ENCODE measurements at regions not wholly inside any gene's neighbourhood (a gene's known extent, or its start where the extent isn't known, plus 50 kb on each side); places are given as distances from the start of the nearest gene placed in this dataset.

GRCh38 chr5:167513381-167513780 is 778.1 kb upstream of the WWC1 start:
- no peak for FAIRE-seq
- no peak for DNase-seq (ENCODE audit: insufficient read length, low spot score)

DNA sequence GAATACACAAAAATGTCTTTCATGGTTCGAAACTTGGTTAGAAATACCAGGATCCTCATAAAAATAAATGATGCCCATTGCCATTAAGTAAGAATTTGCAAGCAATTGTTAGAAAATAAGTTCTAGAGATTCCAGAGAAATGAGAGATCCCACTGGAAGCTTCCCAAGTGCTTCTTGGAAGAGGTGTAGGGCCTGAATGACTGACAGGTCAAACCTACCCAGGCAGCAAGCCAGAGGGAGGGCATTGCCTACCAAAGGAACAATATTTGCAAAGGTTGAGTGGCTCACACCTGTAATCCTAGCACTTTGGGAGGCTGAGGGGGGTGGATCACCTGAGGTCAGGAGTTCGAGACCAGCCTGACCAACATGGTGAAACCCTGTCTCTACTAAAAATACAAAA is 777.0 kb upstream of the WWC1 start:
- FAIRE-seq, result no peak

DNA sequence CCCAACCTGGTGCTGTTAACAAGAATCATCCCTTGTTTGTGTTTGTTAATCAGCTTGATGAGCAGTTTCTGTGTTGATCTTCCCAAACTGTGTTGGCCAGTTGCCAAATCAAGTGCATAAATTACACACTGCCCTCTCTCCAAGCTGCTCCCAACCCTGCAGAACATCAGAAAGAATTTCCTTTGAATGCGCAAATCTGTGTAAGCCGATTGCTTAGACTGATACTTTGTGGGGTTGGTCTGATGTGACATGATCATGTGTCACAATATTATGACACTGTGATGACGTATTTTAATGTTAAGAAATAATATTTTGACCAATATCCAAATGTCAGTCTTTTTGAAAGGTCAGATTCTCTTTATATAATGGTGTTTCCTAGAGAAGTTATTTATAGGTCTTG is 766.4 kb upstream of the WWC1 start:
- DNase-seq (ENCODE audit: insufficient read length, low spot score) (no peak), FAIRE-seq (no peak)

More for the DNA sequence above, 777.0 kb upstream of the WWC1 start:
- no peak for DNase-seq (ENCODE audit: insufficient read length, low spot score)

- no peak for FAIRE-seq
- DNase-seq (ENCODE audit: insufficient read length, low spot score), result no peak
These were observed 762.8 kb upstream of the WWC1 start for GRCh38 chr5:167528651-167529050.

GRCh38 chr5:167530548-167530947 is 760.9 kb upstream of the WWC1 start:
- no peak for DNase-seq (ENCODE audit: insufficient read length, low spot score)
- FAIRE-seq, result no peak

DNA sequence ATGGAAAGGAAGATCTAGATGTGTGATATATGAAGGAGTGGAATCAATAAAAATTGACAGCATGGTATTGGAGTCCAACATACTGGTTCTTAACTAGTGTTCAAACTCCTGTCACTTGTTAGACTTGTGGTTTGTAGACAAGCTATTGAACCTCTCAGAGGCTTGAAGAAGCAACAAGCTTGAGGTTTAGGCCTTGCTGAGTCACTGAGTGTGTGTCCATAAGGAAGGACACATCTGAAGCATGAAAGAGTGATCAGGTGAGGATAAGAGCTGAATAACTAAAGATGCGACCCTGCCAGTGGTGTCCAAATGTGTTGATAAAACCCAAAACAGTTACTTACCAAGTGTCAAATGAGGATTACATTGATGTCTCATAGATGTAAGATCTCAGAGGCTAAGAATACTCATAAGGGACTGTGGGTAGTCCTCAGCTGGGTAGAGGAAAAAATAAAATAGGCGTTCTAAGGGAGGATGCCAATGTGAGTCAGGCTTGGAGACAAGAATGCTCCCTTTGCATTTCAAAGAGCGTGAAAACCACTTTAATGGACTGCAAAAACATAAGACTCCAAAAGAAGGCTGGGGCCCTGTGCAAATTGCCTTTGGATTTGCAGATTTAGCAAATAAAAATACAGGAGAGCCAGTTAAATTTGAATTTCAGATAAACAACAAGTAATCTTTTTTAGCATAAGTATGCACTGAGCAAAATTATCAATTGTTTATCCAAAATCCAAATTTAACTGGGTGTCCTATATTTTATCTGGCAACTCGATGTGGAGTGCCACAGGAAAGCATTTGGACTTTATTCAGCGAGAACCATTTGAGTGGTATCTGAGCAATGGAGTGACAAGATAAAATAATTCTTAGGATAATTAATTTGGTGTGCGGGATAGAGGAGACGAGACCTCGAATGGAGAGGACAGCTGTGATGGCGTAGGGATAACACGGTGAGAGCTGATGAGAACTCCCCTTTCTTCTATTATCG is 757.3 kb upstream of the WWC1 start:
- FAIRE-seq, result no peak
- DNase-seq (ENCODE audit: insufficient read length, low spot score), result no peak

- FAIRE-seq (no peak), DNase-seq (ENCODE audit: insufficient read length, low spot score) (no peak)
These were observed 751.7 kb upstream of the WWC1 start for GRCh38 chr5:167539747-167540146.

DNA sequence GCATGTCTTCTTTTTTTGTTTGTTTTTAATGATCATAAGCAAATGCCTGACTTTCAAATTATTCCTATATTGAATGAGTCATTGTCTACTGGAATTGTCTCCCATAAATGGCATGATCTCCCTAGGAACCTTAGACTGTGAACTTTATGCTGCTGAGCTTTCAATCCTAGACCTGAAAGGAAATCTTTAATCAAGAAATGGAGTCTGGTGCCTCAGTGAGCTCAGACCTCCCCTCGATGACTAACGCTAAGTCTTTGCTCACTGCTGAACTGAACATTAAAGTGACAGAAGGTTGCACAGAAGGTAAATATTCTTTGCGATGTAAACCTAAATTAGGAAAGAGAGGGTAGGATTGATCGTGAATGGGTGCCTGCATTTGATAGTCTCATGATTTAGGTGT is 745.2 kb upstream of the WWC1 start:
- no peak for DNase-seq (ENCODE audit: insufficient read length, low spot score)
- FAIRE-seq, result no peak

DNA sequence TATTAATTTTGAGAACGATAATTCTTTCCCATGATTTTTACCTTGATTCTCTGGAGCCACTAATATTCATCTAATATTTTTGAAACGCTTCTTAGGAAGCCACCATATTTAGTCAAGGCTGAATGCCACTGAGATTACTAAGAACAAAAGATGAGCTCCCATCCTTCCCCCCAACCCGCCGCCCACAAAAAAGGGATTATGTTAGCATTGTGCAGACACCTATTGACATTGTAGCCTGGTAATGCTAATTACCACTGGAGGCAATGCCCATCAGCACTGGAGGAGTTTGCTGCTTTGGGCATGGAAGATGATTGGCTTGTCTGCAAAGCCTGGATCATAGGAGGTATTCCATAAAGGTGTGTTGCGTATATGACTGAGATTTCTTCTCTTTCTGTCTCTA is 739.1 kb upstream of the WWC1 start:
- no peak for FAIRE-seq
- no peak for DNase-seq (ENCODE audit: insufficient read length, low spot score)

DNA sequence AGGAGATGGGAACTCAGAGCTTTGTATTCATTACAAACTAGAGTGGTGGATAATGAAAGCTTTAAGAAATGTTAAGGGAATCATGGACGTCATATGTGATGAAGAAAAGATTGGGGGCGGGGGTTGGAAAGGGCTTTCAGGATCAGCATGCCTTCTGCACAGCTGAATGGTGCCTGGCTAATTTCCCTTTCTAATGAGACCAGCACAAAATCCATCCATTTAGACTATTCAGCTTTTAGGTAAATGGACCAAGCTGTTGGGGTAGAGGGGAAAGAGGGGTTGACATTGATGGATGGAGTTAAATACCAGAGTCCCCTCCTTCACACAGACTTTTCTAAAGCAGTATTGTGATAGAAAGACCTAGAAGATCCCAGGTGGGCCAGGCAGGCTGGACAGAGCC is 737.9 kb upstream of the WWC1 start:
- DNase-seq (ENCODE audit: insufficient read length, low spot score) (no peak), FAIRE-seq (no peak)

- DNase-seq (ENCODE audit: insufficient read length, low spot score) (no peak), FAIRE-seq (no peak)
These were observed 736.7 kb upstream of the WWC1 start for GRCh38 chr5:167554564-167555290.

DNA sequence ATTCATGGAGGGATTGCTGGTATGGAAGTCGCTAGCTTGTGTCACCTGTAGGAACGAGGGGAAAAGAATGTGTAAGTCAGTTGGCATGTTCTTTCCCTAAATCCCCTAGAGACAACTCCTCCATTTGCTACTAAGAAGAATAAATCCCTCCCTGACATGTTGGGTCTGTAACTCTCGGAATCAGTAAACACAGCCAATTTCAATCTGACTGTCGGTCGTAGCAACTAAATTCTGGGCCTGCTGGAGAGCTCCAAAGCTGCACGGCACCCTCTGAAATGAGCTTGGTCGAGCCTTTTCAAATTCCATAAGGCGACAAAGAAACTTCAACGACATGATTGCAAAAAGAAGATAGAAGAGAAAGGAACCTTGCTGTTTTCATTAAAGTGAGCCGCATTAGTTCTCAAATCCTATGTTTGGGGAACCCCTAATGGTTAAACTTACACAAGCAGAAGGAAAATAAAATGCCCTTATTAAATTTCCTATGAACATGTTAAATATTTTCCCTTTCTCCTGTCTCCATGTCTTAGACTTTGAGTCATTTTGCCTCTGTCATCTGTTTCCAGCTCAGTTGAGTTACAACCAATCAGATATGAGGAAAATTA is 735.8 kb upstream of the WWC1 start:
- DNase-seq (ENCODE audit: insufficient read length, low spot score) (no peak), FAIRE-seq (no peak)

DNA sequence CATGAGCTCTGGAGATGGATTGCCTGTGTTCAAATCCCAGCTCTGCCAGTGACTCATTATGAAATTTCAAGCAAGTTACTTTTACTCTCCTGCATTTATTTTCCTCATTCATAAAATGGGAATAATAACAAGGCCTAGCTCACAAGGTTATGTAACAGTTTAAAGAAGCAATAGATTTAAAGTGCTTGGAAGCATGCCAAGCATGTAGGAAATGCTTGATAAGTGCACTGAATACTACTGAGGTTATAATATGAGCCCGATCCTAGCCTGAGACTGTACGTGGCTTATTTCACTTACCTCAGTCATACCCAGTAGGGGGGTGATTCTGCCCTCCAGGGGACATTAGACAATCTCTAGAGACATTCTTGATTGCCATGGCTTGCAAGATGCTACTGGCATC is 734.1 kb upstream of the WWC1 start:
- FAIRE-seq (no peak), DNase-seq (ENCODE audit: insufficient read length, low spot score) (no peak)

- no peak for DNase-seq (ENCODE audit: insufficient read length, low spot score)
- FAIRE-seq, result no peak
These were observed 729.6 kb upstream of the WWC1 start for GRCh38 chr5:167561796-167562195.

GRCh38 chr5:167564275-167564674 is 727.2 kb upstream of the WWC1 start:
- no peak for DNase-seq (ENCODE audit: insufficient read length, low spot score)
- FAIRE-seq, result no peak

DNA sequence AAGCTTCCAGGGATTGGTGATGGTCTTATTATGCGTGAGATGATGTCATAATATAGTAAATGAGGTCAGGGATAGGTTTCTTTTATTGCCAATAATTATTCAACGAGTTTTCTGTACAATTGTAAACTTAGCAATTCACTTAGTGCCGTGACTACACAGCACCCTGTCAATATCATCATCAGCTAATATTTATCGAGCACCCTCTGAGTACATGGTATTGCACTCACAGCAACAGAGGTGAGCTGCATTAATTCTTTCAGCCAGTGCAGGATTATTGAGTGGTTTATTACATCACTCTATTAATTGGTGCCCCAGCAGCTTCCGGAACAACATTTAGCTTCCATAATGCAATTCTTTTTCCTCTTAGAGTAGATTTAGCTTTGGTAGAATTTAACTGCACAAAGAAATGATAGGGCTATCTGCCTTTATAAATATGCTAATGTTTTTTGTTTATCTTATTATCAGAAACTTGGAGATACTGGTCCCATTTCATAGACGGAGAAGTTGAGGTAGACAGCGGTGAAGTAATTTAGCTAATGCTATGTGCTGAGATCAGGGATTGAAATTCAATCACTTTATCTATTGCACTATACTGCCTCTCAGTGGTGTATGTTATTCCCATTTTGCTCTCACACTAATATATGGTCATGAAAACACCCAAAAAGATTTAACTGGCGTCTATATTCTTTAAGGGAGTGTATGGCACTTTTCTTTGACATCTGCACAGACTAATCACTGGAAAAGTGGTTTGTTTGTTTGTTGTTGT is 726.1 kb upstream of the WWC1 start:
- DNase-seq (ENCODE audit: insufficient read length, low spot score), result no peak

DNA sequence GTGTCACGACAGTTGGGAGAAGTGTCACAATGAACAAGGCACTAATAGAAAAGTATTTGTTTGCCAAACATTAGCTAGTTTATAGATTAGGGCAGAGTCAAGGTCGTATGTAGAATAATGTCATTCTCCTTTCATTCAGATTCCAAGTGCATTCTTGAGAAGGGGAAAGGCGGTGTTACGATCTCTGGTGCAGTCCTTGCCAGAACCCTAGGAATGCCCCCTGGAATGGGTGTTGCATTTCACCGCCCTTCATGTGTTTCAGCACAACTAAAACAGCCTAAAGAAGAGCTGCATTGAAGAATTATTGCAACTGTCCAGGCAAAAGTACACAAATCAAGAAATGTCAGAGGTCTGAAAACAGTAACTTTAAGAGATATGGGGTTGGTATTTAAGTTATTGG is 721.0 kb upstream of the WWC1 start:
- DNase-seq (ENCODE audit: insufficient read length, low spot score), result no peak
- no peak for FAIRE-seq

More for the DNA sequence above, 726.1 kb upstream of the WWC1 start:
- no peak for FAIRE-seq

GRCh38 chr5:167571824-167572223 is 719.6 kb upstream of the WWC1 start:
- FAIRE-seq (no peak), DNase-seq (ENCODE audit: insufficient read length, low spot score) (no peak)

- FAIRE-seq (no peak), DNase-seq (ENCODE audit: insufficient read length, low spot score) (no peak)
These were observed 717.9 kb upstream of the WWC1 start for GRCh38 chr5:167573370-167574127.

- no peak for FAIRE-seq
These were observed 717.0 kb upstream of the WWC1 start for GRCh38 chr5:167574464-167574863.

More at GRCh38 chr5:167574464-167574863, 717.0 kb upstream of the WWC1 start:
- DNase-seq (ENCODE audit: insufficient read length, low spot score), result no peak
